ENCODE measurements at regions not wholly inside any gene's neighbourhood (a gene's known extent, or its start where the extent isn't known, plus 50 kb on each side); places are given as distances from the start of the nearest gene placed in this dataset.

DNA sequence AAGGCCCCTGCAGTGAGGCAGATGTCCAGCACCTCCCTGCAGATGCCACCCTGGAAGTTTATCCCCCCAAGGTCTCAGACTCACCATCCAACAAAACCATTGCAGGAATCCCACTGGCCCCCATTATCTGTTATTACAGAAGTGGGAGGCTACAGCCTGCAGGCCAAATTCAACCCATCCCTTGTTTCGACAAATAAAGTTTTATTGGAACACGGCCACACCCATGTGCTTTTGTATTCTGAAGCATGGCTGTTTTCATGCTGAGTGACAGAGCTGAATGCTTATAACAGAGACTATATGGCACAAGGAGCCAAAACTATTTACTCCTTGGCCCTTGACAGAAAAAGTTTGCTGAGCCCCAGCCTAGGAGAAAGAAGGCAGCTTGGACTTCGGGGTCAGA is 428.8 kb downstream of the CDK5RAP2 start:
- Histone ChIP-seq H3K27me3 (no peaks in the 10 kb centered on the region), H3K9me3 (no peaks in the 10 kb centered on the region), H3K36me3 (no peaks in the 10 kb centered on the region), H3K4me3 (no peak overlapping the region), H3K4me1 (no peaks in the 10 kb centered on the region), H3K27ac (no peak overlapping the region)
- intact Hi-C loops (cut with DNase I; ENCODE audit: low total_unique reads) (loop anchor here (10.0 kb wide), 1 partner anchor 1494 kb away; no protein-coding TSS in a partner anchor), in situ Hi-C loops (cut with MboI; ENCODE audit: low pct_ligation_motif_present in 1 of 4, low pct_unique_long_range_greater_than_20kb in 1 of 4, low sequenced_read_pairs in 3 of 4) (no loop called here)
- TF ChIP-seq POLR2A (IDR thresholded peaks at IDR 0.05) (no peak), POLR2AphosphoS5 (IDR thresholded peaks at IDR 0.05) (no peak), EP300 (IDR thresholded peaks at IDR 0.05; ENCODE audit: low read depth) (no peak)
- TF ChIP-seq, protein P1, sequence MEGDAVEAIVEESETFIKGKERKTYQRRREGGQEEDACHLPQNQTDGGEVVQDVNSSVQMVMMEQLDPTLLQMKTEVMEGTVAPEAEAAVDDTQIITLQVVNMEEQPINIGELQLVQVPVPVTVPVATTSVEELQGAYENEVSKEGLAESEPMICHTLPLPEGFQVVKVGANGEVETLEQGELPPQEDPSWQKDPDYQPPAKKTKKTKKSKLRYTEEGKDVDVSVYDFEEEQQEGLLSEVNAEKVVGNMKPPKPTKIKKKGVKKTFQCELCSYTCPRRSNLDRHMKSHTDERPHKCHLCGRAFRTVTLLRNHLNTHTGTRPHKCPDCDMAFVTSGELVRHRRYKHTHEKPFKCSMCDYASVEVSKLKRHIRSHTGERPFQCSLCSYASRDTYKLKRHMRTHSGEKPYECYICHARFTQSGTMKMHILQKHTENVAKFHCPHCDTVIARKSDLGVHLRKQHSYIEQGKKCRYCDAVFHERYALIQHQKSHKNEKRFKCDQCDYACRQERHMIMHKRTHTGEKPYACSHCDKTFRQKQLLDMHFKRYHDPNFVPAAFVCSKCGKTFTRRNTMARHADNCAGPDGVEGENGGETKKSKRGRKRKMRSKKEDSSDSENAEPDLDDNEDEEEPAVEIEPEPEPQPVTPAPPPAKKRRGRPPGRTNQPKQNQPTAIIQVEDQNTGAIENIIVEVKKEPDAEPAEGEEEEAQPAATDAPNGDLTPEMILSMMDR (IDR thresholded peaks at IDR 0.05) = no peak
- no peak for DNase-seq
- 74 to 83% methylated on average over 3 of the region's 3 CpGs for WGBS, 2 donors (ENCODE audit: low coverage in 1 of 2)

DNA sequence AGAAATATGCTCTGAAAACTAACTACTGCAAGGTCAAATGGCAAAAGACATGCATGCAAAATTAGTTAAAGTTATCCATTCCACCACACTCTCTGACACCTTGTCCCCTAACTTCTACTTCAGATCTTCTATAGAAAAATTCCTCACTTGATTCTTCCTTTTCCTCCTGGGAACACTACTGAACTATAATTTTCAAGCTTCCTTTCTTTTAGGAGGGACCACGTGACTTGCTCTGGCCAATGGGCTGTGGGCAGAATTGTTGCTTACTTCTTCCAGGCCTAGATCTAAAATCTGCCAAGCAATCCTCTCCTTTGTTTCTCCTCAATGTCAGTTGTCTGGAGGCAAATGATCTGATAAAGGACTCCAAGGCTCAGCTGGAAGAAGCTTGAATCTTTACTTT is 441.0 kb downstream of the CDK5RAP2 start:
- 70 to 71% methylated on average over 1 of the region's 1 CpG for WGBS, 2 donors (ENCODE audit: low coverage in 1 of 2)
- H3K9me3 ChIP-seq = no peaks in the 10 kb centered on the region
- intact Hi-C loops (cut with DNase I; ENCODE audit: low total_unique reads) (no loop called here), in situ Hi-C loops (cut with MboI; ENCODE audit: low pct_ligation_motif_present in 1 of 4, low pct_unique_long_range_greater_than_20kb in 1 of 4, low sequenced_read_pairs in 3 of 4) (no loop called here)
- H3K4me3 ChIP-seq = no peak overlapping the region
- no peak for DNase-seq
- TF ChIP-seq POLR2AphosphoS5 (IDR thresholded peaks at IDR 0.05) (no peak), EP300 (IDR thresholded peaks at IDR 0.05; ENCODE audit: low read depth) (no peak), POLR2A (IDR thresholded peaks at IDR 0.05) (no peak)
- TF ChIP-seq, protein P1 (IDR thresholded peaks at IDR 0.05) = no peak
- H3K27me3 ChIP-seq = no peaks in the 10 kb centered on the region
- H3K36me3 ChIP-seq = no peaks in the 10 kb centered on the region
- no peaks in the 10 kb centered on the region for H3K4me1 ChIP-seq
- H3K27ac ChIP-seq = no peak overlapping the region

DNA sequence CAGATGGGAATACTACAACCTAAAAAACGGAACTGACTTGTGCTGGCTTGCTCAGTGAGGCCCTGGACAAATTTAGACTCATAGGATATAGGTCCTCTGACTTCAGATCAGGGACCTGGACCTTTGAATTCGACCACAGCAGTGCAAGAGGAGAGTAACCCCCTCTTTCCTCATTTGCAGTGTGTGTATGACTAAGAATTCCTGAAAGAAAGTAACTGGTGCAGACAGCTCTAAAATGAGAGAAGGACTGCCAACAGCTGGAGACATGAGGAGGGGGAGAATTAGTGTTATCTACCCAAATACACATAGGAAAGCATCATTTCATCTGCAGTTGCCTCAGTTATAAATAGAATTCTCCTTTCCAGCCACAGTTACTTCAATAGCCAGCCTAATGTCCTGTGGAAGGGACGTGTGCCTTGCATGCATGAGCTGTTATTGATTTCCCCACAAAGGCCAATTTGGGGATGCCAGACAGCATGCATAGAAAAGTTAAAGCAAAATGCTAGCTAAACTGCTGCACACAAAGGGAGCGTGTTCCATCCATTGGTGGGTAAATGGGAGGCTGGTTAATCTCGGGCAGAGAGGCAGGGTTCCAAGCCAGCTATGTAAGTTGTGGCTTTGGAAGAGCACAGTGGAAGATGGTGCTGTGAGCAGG is 442.7 kb downstream of the CDK5RAP2 start:
- DNase-seq = no peak
- H3K4me3 ChIP-seq = no peak overlapping the region
- TF ChIP-seq POLR2AphosphoS5 (IDR thresholded peaks at IDR 0.05) (no peak), EP300 (IDR thresholded peaks at IDR 0.05; ENCODE audit: low read depth) (no peak), POLR2A (IDR thresholded peaks at IDR 0.05) (no peak)
- TF ChIP-seq, protein P1 (IDR thresholded peaks at IDR 0.05) = no peak
- no peaks in the 10 kb centered on the region for H3K4me1 ChIP-seq
- intact Hi-C loops (cut with DNase I; ENCODE audit: low total_unique reads) (no loop called here), in situ Hi-C loops (cut with MboI; ENCODE audit: low pct_ligation_motif_present in 1 of 4, low pct_unique_long_range_greater_than_20kb in 1 of 4, low sequenced_read_pairs in 3 of 4) (no loop called here)
- no peaks in the 10 kb centered on the region for H3K9me3 ChIP-seq
- WGBS, 2 donors (ENCODE audit: low coverage in 1 of 2) = 50 to 70% methylated on average over 3 to 5 of the region's 5 CpGs
- no peaks in the 10 kb centered on the region for H3K27me3 ChIP-seq
- H3K27ac ChIP-seq = no peak overlapping the region
- H3K36me3 ChIP-seq = no peaks in the 10 kb centered on the region

DNA sequence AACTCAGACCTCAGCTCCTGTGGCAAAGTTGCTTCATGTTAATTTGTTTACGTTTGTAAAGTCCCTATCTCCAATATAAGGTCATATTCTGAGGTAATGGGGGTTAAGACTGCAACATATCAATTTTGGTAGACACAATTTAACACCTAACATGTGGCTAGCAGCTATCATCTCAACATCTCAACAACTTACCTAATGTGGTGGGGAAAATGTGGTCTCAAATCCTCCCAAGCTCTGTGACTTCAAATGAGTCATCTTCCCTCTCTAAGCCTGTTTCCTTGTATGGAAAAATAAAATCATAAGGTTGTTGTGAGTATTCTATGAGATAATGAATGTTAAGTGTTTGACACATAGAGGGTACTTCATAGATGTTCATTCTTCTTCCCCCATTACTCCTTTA is 443.3 kb downstream of the CDK5RAP2 start:
- DNase-seq = no peak
- TF ChIP-seq POLR2A (IDR thresholded peaks at IDR 0.05) (no peak), POLR2AphosphoS5 (IDR thresholded peaks at IDR 0.05) (no peak), EP300 (IDR thresholded peaks at IDR 0.05; ENCODE audit: low read depth) (no peak)
- TF ChIP-seq, protein P1 (IDR thresholded peaks at IDR 0.05) = no peak
- H3K9me3 ChIP-seq = no peaks in the 10 kb centered on the region
- intact Hi-C loops (cut with DNase I; ENCODE audit: low total_unique reads) = no loop called here
- no peak overlapping the region for H3K27ac ChIP-seq
- no peak overlapping the region for H3K4me3 ChIP-seq
- no peaks in the 10 kb centered on the region for H3K4me1 ChIP-seq
- no peaks in the 10 kb centered on the region for H3K27me3 ChIP-seq
- 44 to 46% methylated on average over 1 of the region's 1 CpG for WGBS, 2 donors (ENCODE audit: low coverage in 1 of 2)
- H3K36me3 ChIP-seq = no peaks in the 10 kb centered on the region
- in situ Hi-C loops (cut with MboI; ENCODE audit: low pct_ligation_motif_present in 1 of 4, low pct_unique_long_range_greater_than_20kb in 1 of 4, low sequenced_read_pairs in 3 of 4) = no loop called here
